PC-9 (cell line): ENCODE measurements at regions not wholly inside any gene's neighbourhood (a gene's known extent, or its start where the extent isn't known, plus 50 kb on each side); places are given as distances from the start of the nearest gene placed in this dataset.

Source experiments
- EZH2 ChIP-seq: fragments of 200-600 bp; sonication (generic); IDR thresholded peaks from 2 replicates; pipeline ENCODE4 v1.8.0; 2017; ENCODE audit warnings: antibody characterized with exemption, low read depth
- TF ChIP-seq, protein P1 (sequence below): fragments of 200-600 bp; sonication (generic); conservative IDR thresholded peaks from 2 replicates; pipeline ENCODE4 v1.6.1; 2017; ENCODE audit warnings: mixed run types, antibody characterized with exemption, mild to moderate bottlenecking, moderate library complexity

DNA sequence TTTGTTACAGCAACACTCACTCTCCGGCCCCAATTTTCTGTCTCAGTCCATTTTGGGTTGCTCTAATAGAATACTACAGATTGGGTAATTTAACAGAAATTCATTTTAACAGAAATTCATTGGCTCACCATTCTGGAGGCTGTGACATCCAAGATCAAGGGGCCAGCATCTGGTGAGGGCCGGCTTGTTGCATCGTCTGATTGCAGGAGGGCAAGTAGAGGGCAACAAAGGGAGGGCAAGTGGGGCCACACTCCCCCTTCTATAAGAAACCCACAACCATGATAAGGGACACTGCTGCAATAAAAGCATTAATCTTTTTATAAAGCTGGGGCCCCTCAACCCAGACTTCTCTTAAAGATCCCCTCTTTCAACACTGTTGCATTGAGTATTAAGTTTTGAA lies 260.1 kb upstream of the TMPRSS15 start:
- TF ChIP-seq, protein P1, sequence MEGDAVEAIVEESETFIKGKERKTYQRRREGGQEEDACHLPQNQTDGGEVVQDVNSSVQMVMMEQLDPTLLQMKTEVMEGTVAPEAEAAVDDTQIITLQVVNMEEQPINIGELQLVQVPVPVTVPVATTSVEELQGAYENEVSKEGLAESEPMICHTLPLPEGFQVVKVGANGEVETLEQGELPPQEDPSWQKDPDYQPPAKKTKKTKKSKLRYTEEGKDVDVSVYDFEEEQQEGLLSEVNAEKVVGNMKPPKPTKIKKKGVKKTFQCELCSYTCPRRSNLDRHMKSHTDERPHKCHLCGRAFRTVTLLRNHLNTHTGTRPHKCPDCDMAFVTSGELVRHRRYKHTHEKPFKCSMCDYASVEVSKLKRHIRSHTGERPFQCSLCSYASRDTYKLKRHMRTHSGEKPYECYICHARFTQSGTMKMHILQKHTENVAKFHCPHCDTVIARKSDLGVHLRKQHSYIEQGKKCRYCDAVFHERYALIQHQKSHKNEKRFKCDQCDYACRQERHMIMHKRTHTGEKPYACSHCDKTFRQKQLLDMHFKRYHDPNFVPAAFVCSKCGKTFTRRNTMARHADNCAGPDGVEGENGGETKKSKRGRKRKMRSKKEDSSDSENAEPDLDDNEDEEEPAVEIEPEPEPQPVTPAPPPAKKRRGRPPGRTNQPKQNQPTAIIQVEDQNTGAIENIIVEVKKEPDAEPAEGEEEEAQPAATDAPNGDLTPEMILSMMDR = no peak
- TF ChIP-seq EZH2 = no peak
